CD14-positive monocyte (primary cell): ENCODE measurements at regions not wholly inside any gene's neighbourhood (a gene's known extent, or its start where the extent isn't known, plus 50 kb on each side); places are given as distances from the start of the nearest gene placed in this dataset.

Source experiments
- DNase-seq, 3 donors: peaks; one replicate each; pipeline ENCODE4 v3.0.0-alpha.2; 2011 to 2022
- H2AFZ ChIP-seq: 2 replicates; pipeline ENCODE4 v1.6.0; 2012; ENCODE audit warnings: mild to moderate bottlenecking, low read depth, low read length, inconsistent platforms; ENCODE audit not compliant: insufficient read depth, poor library complexity, severe bottlenecking
- H3K27ac ChIP-seq, 2 donors: 1 replicate in 1 of 2; 2 replicates in 1 of 2; pipeline ENCODE4 v1.5.1; 2012 to 2013; ENCODE audit warnings: low read length in 2 of 2, control low read depth in 1 of 2, inconsistent platforms in 1 of 2, low read depth in 1 of 2, mild to moderate bottlenecking in 1 of 2
- H3K27me3 ChIP-seq, 2 donors: one replicate each; pipeline versions ENCODE4 v1.6.0 to v1.6.1; 2011 to 2013; ENCODE audit warnings: low read length in 2 of 2; ENCODE audit not compliant: control insufficient read depth in 2 of 2, insufficient read depth in 2 of 2
- H3K36me3 ChIP-seq, 2 donors: replicated peaks in 1 of 2; 1 replicate in 1 of 2; 2 replicates in 1 of 2; pipeline versions ENCODE4 v1.5.1 to v1.6.1; 2012 to 2013; ENCODE audit warnings: low read length in 2 of 2, control low read depth in 1 of 2, inconsistent platforms in 1 of 2, mild to moderate bottlenecking in 1 of 2; ENCODE audit not compliant: insufficient read depth in 2 of 2, control insufficient read depth in 1 of 2
- H3K4me1 ChIP-seq, 2 donors: 1 replicate in 1 of 2; 2 replicates in 1 of 2; pipeline versions ENCODE4 v1.5.1 to v1.6.1; 2012 to 2013; ENCODE audit warnings: low read length in 2 of 2, control low read depth in 1 of 2, inconsistent platforms in 1 of 2, mild to moderate bottlenecking in 1 of 2, moderate library complexity in 1 of 2; ENCODE audit not compliant: insufficient read depth in 2 of 2, control insufficient read depth in 1 of 2
- H3K4me2 ChIP-seq: replicated peaks from 2 replicates; pipeline ENCODE3; 2012; ENCODE audit warnings: low read length, moderate library complexity, mild to moderate bottlenecking; ENCODE audit not compliant: poor library complexity, severe bottlenecking; ENCODE audit errors: extremely low read depth
- H3K4me3 ChIP-seq, 3 experiments: fragments of 200-600 bp in 1 of 3; sonication (generic) in 1 of 3; replicated peaks in 1 of 3; 1 replicate in 2 of 3; 2 replicates in 1 of 3; pipeline ENCODE4 v1.5.1; 2011 to 2013; ENCODE audit warnings: low read length in 3 of 3, mild to moderate bottlenecking in 3 of 3, control low read depth in 2 of 3, low read depth in 2 of 3, inconsistent platforms in 1 of 3, moderate library complexity in 1 of 3
- H3K79me2 ChIP-seq: 2 replicates; pipeline ENCODE4 v1.6.0; 2012; ENCODE audit warnings: mild to moderate bottlenecking, control low read depth, inconsistent platforms, low read length, moderate library complexity; ENCODE audit not compliant: insufficient read depth
- H3K9ac ChIP-seq: 2 replicates; pipeline ENCODE4 v1.6.0; 2017; ENCODE audit warnings: low read length, mild to moderate bottlenecking; ENCODE audit not compliant: insufficient read depth, poor library complexity, severe bottlenecking
- H3K9me3 ChIP-seq, 2 donors: replicated peaks in 1 of 2; 1 replicate in 1 of 2; 2 replicates in 1 of 2; pipeline versions ENCODE4 v1.5.1 to v1.6.1; 2012 to 2013; ENCODE audit warnings: low read length in 2 of 2, control low read depth in 1 of 2; ENCODE audit not compliant: control insufficient read depth in 1 of 2, insufficient read depth in 1 of 2
- H4K20me1 ChIP-seq: 2 replicates; pipeline ENCODE4 v1.6.0; 2012; ENCODE audit warnings: mild to moderate bottlenecking, low read length, control low read depth, moderate library complexity; ENCODE audit not compliant: insufficient read depth
- H3K27ac Mint-ChIP-seq, 7 donors: one replicate each; pipeline ENCODE4 v1.8.0; 2020; ENCODE audit warnings: mild to moderate bottlenecking in 7 of 7, mixed read lengths in 7 of 7, moderate library complexity in 6 of 7, inconsistent platforms in 2 of 7
- H3K27me3 Mint-ChIP-seq, 3 donors: one replicate each; pipeline ENCODE4 v1.8.0; 2021 to 2022; ENCODE audit warnings: low read depth in 3 of 3, mild to moderate bottlenecking in 3 of 3, mixed read lengths in 3 of 3, moderate library complexity in 3 of 3, inconsistent platforms in 1 of 3
- H3K36me3 Mint-ChIP-seq, 2 donors: one replicate each; pipeline ENCODE4 v1.8.0; 2020; ENCODE audit warnings: mixed read lengths in 2 of 2, inconsistent platforms in 1 of 2, mild to moderate bottlenecking in 1 of 2
- H3K4me1 Mint-ChIP-seq: one replicate; pipeline ENCODE4 v1.8.0; 2020; ENCODE audit warnings: mild to moderate bottlenecking, mixed read lengths
- H3K4me3 Mint-ChIP-seq, 2 donors: one replicate each; pipeline ENCODE4 v1.8.0; 2020; ENCODE audit warnings: mild to moderate bottlenecking in 2 of 2, mixed read lengths in 2 of 2, moderate library complexity in 1 of 2
- H3K9me3 Mint-ChIP-seq, 7 donors: one replicate each; pipeline ENCODE4 v1.8.0; 2020 to 2022; ENCODE audit warnings: mixed read lengths in 7 of 7, mild to moderate bottlenecking in 6 of 7, moderate library complexity in 6 of 7, inconsistent platforms in 2 of 7
- CTCF ChIP-seq: fragments of 200-600 bp; IDR thresholded peaks from one replicate; pipeline ENCODE4 v1.8.0; 2022; ENCODE audit warnings: antibody characterized with exemption, mild to moderate bottlenecking
- WGBS: methylation state at CpG from one replicate; pipeline ENCODE4 v1.1.5; 2013; ENCODE audit warnings: missing lambda C conversion rate; ENCODE audit not compliant: insufficient coverage; 5-methylcytosine and 5-hydroxymethylcytosine counted together
- intact Hi-C, 2 donors: fragments of 100-400 bp; cut with micrococcal nuclease; formaldehyde crosslinking; loops; one replicate each; pipeline versions ENCODE4 v1.15.0 to v1.15.1; 2023

- Histone ChIP-seq H3K36me3 (no peaks in the 10 kb centered on the region), H3K4me2 (no peak overlapping the region), H4K20me1 (no peaks in the 10 kb centered on the region), H3K27me3 (no peaks in the 10 kb centered on the region), H3K79me2 (no peaks in the 10 kb centered on the region), H3K4me1 (no peaks in the 10 kb centered on the region), H3K9me3 (peaks cover 0 to 3% of the 10 kb centered on the region in 2 donors), H2AFZ (no peak overlapping the region), H3K4me3 (no peak overlapping the region), H3K9ac (no peak overlapping the region), H3K27ac (no peak overlapping the region)
- Mint-ChIP-seq H3K4me3 (no peak overlapping the region), H3K27ac (no peak overlapping the region), H3K27me3 (peaks cover 0 to 2% (median 0%) of the 10 kb centered on the region in 3 donors), H3K4me1 (no peaks in the 10 kb centered on the region), H3K36me3 (no peaks in the 10 kb centered on the region), H3K9me3 (peaks cover 0 to 5% (median 3%) of the 10 kb centered on the region in 7 donors)
- TF ChIP-seq CTCF = no peak
- intact Hi-C loops = no loop called here
- DNase-seq = no peak
- WGBS = 100% methylated on average over 1 of the region's 1 CpG
Observed at GRCh38 chr5:22964632-22965031, 111.5 kb upstream of the CDH12 start.

- Histone ChIP-seq H3K4me2 (no peak overlapping the region), H3K9me3 (no peaks in the 10 kb centered on the region), H3K4me1 (no peaks in the 10 kb centered on the region), H3K27ac (no peak overlapping the region), H3K4me3 (no peak overlapping the region), H4K20me1 (no peaks in the 10 kb centered on the region), H3K79me2 (no peaks in the 10 kb centered on the region), H2AFZ (no peak overlapping the region), H3K9ac (no peak overlapping the region), H3K36me3 (no peaks in the 10 kb centered on the region), H3K27me3 (no peaks in the 10 kb centered on the region)
- Mint-ChIP-seq H3K27ac (no peak overlapping the region), H3K4me3 (no peak overlapping the region), H3K4me1 (no peaks in the 10 kb centered on the region), H3K36me3 (no peaks in the 10 kb centered on the region), H3K27me3 (no peaks in the 10 kb centered on the region), H3K9me3 (peaks cover 0 to 7% (median 0%) of the 10 kb centered on the region in 7 donors)
- intact Hi-C loops = no loop called here
- no peak for TF ChIP-seq CTCF
- no CpG with 5 or more reads among the region's 3 CpGs for WGBS
- no peak for DNase-seq
Observed at GRCh38 chr5:22958462-22959262, 105.5 kb upstream of the CDH12 start.
